ENCODE measurements at regions not wholly inside any gene's neighbourhood (a gene's known extent, or its start where the extent isn't known, plus 50 kb on each side); places are given as distances from the start of the nearest gene placed in this dataset.
A peak's percentile ranks its signal among the peaks of the same experiment; 100 is the strongest.
"Not testable (repeated sequence)": the region's sequence is repeated elsewhere in the genome, so short reads cannot be mapped to it uniquely, and the experiment has no call there.

DNA sequence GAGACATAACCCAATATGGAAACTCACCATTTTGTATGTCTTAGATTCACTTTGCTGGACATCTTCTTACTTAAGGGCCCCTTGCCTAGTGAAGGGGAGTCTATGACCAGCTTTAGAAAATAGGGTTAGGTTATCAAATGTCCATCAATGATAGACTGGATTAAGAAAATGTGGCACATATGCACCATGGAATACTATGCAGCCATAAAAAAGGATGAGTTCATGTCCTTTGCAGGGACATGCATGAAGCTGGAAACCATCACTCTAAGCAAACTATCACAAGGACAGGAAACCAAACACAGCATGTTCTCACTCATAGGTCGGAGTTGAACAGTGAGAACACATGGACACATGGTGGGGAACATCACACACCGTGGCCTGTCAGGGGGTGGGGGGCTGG lies 301.8 kb upstream of the TBL1XR1 start:
- not testable (repeated sequence) for DNase-seq (ENCODE audit: low read depth in 2 of 2)

DNA sequence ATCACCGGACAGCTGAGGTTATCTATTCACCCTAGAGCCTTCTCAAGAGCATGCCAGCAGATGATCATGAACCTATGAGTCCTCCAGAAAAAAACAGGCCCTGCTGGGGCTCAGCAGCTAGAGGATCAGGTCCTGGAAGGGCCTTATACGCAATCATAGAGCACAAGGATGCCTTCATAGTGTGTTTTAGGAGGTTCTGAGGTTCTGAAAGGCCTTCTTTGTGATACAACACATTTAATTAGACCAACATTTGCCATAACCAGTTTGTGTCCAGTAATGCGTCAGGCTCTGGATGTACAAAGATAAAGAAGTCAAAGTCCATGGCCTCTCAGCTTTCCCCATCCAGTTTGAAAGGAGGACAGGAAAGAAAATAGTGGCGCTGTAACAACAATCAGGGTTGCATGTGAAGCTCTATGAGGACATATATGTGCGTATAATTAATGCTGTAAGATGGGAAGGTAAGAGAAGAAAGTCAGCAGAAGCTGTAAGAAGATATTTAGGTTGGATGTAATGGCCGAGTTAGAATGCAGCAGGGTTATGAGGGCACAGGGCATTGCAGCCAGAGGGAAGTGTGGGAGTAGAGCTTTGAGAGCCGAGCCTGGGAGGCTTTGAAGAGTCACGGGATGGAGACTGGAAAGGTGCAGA lies 302.6 kb upstream of the TBL1XR1 start:
- DNase-seq (ENCODE audit: low read depth in 2 of 2), result no peak

DNA sequence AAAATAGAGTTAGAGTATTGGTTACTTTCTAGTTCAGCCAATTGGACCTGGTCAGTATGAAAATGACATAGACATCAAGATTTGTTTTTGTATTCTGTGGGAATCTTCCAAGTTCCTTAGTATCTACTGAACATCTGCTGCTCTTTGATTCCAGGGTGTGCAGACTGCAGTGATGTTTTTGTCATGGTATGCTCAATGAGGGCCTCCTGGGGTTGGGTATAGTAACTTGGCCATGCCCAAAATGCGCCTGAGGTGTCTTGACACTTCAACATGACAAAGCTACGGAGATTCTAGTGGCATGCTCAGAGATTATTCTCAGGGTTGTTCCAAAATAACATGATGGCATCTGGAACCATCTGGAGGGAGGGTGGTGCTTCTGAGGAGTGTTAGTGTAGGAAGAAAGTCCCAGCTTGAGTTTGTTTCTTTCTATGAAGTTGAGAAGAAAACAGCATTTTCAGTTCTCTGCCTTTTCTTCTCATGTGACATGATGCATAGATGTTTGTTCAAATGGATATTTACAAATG lies 313.5 kb upstream of the TBL1XR1 start:
- DNase-seq (ENCODE audit: low read depth in 2 of 2), result no peak

- DNase-seq (ENCODE audit: low read depth in 2 of 2), result no peak
Measured at GRCh38 chr3:177512945-177513814, 315.9 kb upstream of the TBL1XR1 start.

- no peak for DNase-seq (ENCODE audit: low read depth in 2 of 2)
Measured at GRCh38 chr3:177513815-177514610, 316.7 kb upstream of the TBL1XR1 start.

GRCh38 chr3:177514611-177515499 lies 317.6 kb upstream of the TBL1XR1 start:
- DNase-seq (ENCODE audit: low read depth in 2 of 2), result no peak

GRCh38 chr3:177515786-177516157 lies 318.5 kb upstream of the TBL1XR1 start:
- DNase-seq (ENCODE audit: low read depth in 2 of 2), result no peak

GRCh38 chr3:177516158-177517011 lies 319.1 kb upstream of the TBL1XR1 start:
- peak; percentile 74 for DNase-seq (ENCODE audit: low read depth in 2 of 2)

DNA sequence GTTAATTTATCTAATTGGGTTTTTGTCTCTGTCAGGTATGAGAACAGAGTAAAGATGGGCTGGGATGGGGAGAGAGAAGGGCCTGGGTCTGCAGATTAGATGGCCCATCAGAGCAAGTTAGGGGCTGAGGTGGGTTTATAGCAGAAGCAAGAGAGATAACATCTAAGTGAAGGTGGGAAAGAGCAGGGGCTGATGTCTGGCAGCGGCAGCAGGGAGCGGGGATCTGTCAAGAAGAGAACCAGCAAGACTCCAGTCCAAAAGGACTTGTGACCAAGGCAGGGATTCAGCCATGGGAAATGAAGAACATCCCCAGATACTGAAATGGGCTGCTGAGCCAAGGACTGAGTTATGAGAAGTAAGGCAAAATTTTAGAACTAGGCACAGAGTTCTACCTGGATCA lies 320.6 kb upstream of the TBL1XR1 start:
- DNase-seq (ENCODE audit: low read depth in 2 of 2), result no peak

DNA sequence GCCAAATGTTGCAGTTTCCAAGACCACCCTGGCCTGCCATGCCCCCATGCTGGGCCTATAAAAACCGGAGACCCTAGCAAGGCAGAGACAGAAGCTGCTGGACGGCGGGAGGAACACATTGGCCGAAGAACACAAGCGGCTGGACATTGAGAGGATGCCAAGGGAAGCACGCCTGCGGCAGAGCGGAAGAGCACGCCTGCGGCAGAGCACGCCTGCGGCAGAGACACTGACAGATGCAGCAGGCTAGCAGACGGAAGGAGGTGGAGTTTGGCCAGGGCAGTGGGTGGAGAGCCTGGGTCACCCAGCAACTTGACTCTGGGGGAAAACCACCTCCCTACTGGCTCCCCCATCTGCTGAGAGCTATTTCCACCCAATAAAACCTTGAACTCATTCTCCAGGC lies 322.3 kb upstream of the TBL1XR1 start:
- DNase-seq (ENCODE audit: low read depth in 2 of 2), result peak in 1 of 2 donors; percentile 3

GRCh38 chr3:177521305-177521704 lies 324.0 kb upstream of the TBL1XR1 start:
- DNase-seq (ENCODE audit: low read depth in 2 of 2), result no peak

- no peak for DNase-seq (ENCODE audit: low read depth in 2 of 2)
Measured at GRCh38 chr3:177522051-177522450, 324.8 kb upstream of the TBL1XR1 start.

DNA sequence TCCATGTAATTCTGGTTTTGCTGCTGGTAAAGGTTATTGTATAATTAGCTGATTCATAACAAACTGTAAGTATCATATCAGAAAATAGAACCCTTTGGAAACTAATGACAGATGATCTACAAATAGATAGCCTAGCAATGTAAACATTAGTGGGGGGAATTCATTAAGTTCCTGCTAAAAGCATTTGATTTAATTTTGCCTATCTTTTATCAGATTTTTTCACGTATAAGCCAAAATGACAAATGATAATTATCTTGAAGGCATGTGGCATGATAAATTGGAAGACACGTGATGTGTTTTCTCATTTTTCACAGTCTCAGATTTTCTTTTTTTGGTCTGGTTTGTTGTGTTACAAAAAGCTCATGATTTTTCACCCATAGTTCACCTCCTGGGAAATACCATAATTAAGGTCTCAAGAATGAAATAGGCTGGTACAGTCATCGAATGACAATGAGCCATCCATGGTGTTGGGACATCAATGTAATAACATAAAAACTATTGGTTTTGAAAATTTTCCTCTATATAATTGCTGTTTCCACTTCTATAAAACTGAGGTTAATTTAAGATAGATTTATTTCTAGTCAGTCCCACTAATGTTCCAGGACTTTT lies 325.9 kb upstream of the TBL1XR1 start:
- DNase-seq (ENCODE audit: low read depth in 2 of 2), result no peak

- no peak for DNase-seq (ENCODE audit: low read depth in 2 of 2)
Measured at GRCh38 chr3:177523872-177524438, 326.7 kb upstream of the TBL1XR1 start.

- no peak for DNase-seq (ENCODE audit: low read depth in 2 of 2)
Measured at GRCh38 chr3:177524742-177525141, 327.5 kb upstream of the TBL1XR1 start.

DNA sequence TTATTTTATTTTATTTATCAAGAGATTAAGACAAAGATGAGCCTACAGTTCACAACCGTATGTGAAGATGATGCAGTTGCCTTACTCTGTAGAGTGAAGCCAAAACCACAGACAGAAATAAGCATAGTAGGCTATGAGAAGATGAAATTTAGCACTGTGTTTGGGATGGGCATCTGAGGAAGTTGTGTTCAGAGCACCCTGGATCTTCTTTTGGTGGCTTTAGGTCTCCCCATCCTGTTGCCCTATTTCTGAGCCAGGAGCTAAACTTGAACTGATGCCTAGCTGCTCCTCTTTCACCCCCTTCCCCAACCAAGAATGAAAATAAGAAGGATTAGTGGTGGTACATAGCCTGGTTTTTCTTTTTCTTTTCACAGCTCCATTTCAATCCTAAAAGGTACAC lies 328.1 kb upstream of the TBL1XR1 start:
- DNase-seq (ENCODE audit: low read depth in 2 of 2), result no peak

DNA sequence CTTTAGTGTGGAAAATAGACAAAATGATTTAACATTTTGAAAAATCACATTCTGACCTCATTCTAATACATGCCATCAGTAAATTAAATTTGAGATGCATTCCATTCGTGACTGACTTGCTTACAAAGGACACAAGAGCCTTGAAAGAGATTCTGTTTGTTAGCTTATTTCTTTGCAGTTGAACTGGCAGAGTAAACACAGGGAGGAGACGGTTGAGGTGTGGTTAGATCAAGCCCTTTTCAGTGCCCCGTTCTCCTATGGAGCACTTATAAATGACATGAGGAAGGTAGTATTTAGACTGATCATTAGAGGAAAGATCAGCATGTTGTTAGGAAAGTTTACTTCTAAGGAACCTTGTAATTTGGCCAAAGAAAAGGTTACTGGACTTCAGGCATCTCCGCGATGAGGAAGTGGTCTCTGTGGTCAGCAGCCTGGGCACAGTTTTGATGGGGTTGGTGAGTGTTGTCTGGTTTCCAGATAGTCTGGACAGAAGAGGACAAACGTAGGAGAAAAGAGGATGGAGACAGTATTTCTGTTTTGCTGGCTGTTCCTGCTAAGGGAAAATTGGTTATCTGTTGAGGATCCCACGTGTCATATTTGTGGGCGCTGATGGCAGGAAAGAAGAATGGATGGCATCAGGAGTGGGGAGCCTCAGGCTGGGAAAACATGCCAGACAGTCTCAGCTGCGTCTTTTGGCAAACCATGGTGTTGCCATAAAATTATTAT lies 328.9 kb upstream of the TBL1XR1 start:
- DNase-seq (ENCODE audit: low read depth in 2 of 2), result no peak

- DNase-seq (ENCODE audit: low read depth in 2 of 2), result no peak
Measured at GRCh38 chr3:177527182-177527581, 329.9 kb upstream of the TBL1XR1 start.

Data from lung microvascular endothelial cell (primary cell).